Spinal cord (tissue), 9 donors: ENCODE measurements at regions not wholly inside any gene's neighbourhood (a gene's known extent, or its start where the extent isn't known, plus 50 kb on each side); places are given as distances from the start of the nearest gene placed in this dataset.

Experiments used
- DNase-seq, 6 donors: peaks; one replicate each; pipeline versions ENCODE4 v3.0.0 to v3.0.0-alpha.2; 2013 to 2015; ENCODE audit warnings: low spot score in 6 of 6, low read depth in 4 of 6
- H3K27ac ChIP-seq: one replicate; pipeline ENCODE4 v1.5.1; 2013; ENCODE audit warnings: low read depth, low read length, control low read depth
- H3K27me3 ChIP-seq: one replicate; pipeline ENCODE4 v1.6.1; 2013; ENCODE audit warnings: low read length; ENCODE audit not compliant: control insufficient read depth, insufficient read depth
- H3K36me3 ChIP-seq: one replicate; pipeline ENCODE4 v1.6.1; 2013; ENCODE audit warnings: low read length; ENCODE audit not compliant: control insufficient read depth, insufficient read depth
- H3K4me1 ChIP-seq: one replicate; pipeline ENCODE4 v1.6.1; 2013; ENCODE audit warnings: low read length; ENCODE audit not compliant: control insufficient read depth, insufficient read depth
- H3K4me3 ChIP-seq: one replicate; pipeline ENCODE4 v1.5.1; 2013; ENCODE audit warnings: low read depth, low read length, control low read depth
- H3K9me3 ChIP-seq: one replicate; pipeline ENCODE4 v1.6.1; 2013; ENCODE audit warnings: low read length; ENCODE audit not compliant: control insufficient read depth, insufficient read depth
- WGBS: methylation state at CpG from one replicate; pipeline ENCODE4 v1.1.5; 2013; ENCODE audit warnings: missing lambda C conversion rate; ENCODE audit not compliant: insufficient coverage; 5-methylcytosine and 5-hydroxymethylcytosine counted together
- donor health status: healthy.

DNA sequence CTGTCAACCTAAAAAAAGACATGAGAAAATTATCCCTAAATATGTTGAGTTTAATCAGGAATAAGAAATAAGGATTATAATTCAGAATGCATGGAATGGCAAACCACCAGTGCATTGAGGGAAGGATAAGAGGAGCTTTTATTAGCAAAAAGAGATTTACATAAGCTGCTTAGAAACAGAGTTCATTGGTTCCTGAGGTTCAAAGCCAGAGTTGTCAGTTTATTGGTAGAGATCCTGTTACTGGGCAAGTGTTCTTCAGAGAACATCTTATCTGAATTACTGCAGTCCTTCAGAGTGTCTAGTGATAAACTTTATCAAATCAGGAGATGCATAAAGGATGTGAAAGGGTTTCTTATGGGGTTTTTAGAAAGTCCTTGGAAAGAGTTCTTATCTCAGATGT, 76.0 kb upstream of the MEX3C start:
- Histone ChIP-seq H3K4me3 (no peak overlapping the region), H3K27ac (no peak overlapping the region), H3K27me3 (no peaks in the 10 kb centered on the region), H3K9me3 (no peaks in the 10 kb centered on the region), H3K36me3 (no peaks in the 10 kb centered on the region), H3K4me1 (no peaks in the 10 kb centered on the region)
- DNase-seq: peak in 1 of 6 donors; percentile 25

DNA sequence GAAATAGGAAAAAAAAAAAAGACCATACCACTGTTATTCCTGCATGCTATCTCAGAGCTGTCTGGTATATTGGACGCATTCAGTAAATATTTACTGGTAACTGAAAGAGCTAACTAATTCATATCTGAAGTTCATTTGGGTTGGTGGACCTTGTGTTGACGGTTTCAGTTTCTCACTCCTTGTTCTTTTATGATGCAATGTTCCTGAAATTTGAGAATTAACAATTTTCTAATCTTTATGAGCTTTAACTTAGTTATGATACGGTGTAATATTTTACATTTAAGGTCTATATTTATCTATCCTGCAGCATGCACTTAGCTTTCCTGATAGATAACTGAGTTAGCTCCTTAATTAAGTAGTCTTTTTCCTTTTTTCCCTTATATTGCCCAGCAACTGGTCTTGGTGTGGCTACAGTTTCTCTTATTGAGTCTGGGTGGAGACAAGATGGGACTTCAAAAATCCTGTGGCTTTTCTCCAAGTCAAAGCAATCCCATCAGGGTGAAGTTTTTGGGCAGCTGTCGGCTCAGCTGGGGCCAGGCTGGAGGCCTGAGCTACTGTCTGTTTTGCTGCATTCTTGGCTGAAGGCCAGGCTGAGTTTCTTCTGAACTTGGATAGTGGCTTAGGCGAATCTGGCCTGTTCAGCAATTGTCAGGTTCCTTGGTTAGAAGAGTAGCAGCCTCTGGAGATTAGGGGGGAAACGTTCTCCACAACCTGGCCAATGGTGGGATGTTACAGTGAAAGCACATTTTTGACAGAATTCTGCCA, 78.4 kb upstream of the MEX3C start:
- H3K36me3 ChIP-seq: no peaks in the 10 kb centered on the region
- H3K4me3 ChIP-seq: no peak overlapping the region
- H3K27ac ChIP-seq: no peak overlapping the region
- DNase-seq: peak in 4 of 6 donors; percentile 7 to 70 (median 31)
- WGBS: 35% methylated on average over 2 of the region's 6 CpGs
- no peaks in the 10 kb centered on the region for H3K4me1 ChIP-seq
- no peaks in the 10 kb centered on the region for H3K27me3 ChIP-seq
- H3K9me3 ChIP-seq: no peaks in the 10 kb centered on the region

DNA sequence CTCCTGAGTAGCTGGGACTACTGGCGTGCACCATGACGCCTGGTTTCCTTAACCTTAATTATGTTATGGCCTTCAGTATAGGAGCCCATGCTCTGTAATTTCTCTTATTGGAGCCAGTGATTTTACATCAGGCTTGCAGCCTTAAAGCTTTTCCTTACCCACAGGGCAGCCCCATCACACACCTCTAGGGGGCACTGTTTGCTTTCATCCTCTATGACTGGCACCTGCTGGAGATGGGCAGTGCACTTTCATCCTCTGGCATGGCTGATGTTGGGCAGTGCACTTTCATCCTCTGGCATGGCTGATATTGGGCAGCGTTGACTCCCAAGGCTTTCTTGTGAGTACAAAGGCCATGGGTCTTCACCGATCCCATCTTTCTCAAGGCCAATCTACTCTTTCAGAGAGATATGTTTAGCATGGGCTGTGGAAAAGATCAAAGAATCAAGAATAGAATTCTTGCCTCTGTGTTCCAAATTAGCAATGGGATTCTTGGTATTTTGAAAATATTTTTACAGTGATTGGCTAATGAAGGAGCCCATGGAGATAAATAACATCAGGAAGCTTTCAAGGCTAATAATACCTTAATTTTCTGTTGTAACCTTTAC, 80.7 kb upstream of the MEX3C start:
- H3K4me1 ChIP-seq: no peaks in the 10 kb centered on the region
- peak in 1 of 6 donors; percentile 18 for DNase-seq

DNA sequence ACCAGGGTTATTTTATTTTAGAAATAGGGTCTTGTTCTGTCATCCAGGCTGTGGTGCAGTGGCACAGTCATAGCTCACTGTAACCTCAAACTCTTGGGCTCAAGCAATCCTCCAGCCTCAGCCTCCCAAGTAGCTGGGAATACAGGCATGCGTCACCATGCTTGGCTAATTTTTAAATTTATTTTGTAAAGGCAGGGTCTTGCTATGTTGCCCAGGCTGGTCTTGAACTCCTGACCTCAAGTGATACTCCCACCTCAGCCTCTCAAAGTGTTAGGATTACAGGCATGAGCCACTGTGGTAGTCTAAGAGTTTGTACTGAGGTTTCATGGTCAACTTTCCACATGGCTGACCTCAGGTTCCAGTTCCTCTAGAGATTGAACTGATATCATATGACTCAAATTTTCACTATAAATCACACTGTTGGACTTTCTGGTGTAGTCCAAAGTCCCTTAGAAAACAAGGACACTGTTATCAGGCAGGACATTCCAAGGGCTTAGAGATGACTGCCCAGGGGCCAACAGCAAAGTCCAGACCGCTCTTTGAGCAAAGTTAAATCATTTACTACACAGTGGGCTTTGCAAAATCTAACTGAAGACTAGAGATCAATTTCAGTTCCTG, 82.0 kb upstream of the MEX3C start:
- Histone ChIP-seq H3K4me1 (no peaks in the 10 kb centered on the region), H3K36me3 (no peaks in the 10 kb centered on the region), H3K27me3 (no peaks in the 10 kb centered on the region), H3K9me3 (no peaks in the 10 kb centered on the region), H3K4me3 (no peak overlapping the region), H3K27ac (no peak overlapping the region)
- WGBS: no CpG with 5 or more reads among the region's 2 CpGs
- DNase-seq: no peak

More for the DNA sequence above, 80.7 kb upstream of the MEX3C start:
- no peaks in the 10 kb centered on the region for H3K36me3 ChIP-seq
- no peaks in the 10 kb centered on the region for H3K9me3 ChIP-seq
- WGBS: 100% methylated on average over 1 of the region's 4 CpGs
- H3K4me3 ChIP-seq: no peak overlapping the region
- H3K27ac ChIP-seq: no peak overlapping the region
- H3K27me3 ChIP-seq: no peaks in the 10 kb centered on the region

DNA sequence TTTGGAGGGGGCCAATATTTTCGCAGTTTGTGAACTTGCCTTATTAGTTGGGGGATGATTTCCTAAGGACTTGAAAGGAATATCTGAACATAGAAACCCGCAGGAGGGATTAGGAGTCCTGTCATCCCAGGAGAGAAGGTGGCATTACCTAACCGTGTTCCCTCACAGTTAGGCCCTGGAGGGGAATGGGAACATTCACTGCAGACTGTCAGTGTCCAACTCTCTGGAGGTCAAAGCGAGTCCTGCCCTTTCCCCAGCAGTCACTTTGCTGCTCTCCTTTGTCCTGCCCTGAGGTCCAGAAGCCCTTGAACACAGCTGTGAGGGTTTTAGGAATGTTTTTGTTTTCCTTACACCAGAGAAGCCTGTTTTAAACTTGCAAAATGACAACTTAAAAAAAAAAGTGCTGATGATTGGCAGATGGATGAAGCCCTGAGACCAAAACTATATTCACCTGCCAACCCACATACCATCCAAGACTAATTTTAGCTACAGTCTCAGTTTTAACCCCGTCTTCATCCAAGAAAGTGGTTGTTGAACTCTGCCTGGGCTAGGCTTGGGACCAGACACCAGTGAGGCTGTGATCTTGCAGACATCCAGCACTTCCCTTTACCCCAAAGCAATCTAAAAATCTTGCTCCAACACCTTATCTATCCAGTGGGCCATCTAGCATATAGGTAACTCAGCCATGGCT, 90.5 kb upstream of the MEX3C start:
- no peaks in the 10 kb centered on the region for H3K9me3 ChIP-seq
- no peaks in the 10 kb centered on the region for H3K27me3 ChIP-seq
- H3K4me3 ChIP-seq: no peak overlapping the region
- DNase-seq: no peak
- WGBS: 72% methylated on average over 3 of the region's 5 CpGs
- H3K36me3 ChIP-seq: no peaks in the 10 kb centered on the region
- H3K4me1 ChIP-seq: no peaks in the 10 kb centered on the region
- H3K27ac ChIP-seq: no peak overlapping the region

- no peaks in the 10 kb centered on the region for H3K36me3 ChIP-seq
- no peaks in the 10 kb centered on the region for H3K9me3 ChIP-seq
- H3K4me3 ChIP-seq: no peak overlapping the region
- H3K27me3 ChIP-seq: no peaks in the 10 kb centered on the region
- no peak for DNase-seq
- H3K27ac ChIP-seq: no peak overlapping the region
- no peaks in the 10 kb centered on the region for H3K4me1 ChIP-seq
- 100% methylated on average over 1 of the region's 3 CpGs for WGBS
Observed at GRCh38 chr18:51288582-51288981, 91.1 kb upstream of the MEX3C start.

DNA sequence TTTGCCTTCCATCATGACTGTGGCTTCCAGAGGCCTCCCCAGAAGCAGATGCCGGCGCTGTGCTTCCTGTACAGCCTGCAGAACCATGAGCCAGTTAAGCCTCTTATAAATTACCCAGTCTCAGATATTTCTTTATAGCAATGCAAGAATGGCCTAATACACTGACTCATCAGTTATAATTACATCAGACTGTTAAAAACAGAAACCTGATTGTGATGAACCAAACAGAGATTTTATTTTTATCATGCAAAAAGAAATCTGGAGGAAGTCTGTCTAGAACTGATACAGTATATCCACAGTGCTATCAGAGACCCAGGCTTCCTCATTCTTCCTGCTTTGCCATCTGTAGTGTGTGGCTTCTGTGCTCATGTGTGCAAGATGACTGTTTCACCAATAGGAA, 93.4 kb upstream of the MEX3C start:
- WGBS: no CpG with 5 or more reads among the region's 2 CpGs
- DNase-seq: no peak
- Histone ChIP-seq H3K36me3 (no peaks in the 10 kb centered on the region), H3K9me3 (no peaks in the 10 kb centered on the region), H3K4me3 (no peak overlapping the region), H3K27ac (no peak overlapping the region), H3K27me3 (no peaks in the 10 kb centered on the region), H3K4me1 (no peaks in the 10 kb centered on the region)

DNA sequence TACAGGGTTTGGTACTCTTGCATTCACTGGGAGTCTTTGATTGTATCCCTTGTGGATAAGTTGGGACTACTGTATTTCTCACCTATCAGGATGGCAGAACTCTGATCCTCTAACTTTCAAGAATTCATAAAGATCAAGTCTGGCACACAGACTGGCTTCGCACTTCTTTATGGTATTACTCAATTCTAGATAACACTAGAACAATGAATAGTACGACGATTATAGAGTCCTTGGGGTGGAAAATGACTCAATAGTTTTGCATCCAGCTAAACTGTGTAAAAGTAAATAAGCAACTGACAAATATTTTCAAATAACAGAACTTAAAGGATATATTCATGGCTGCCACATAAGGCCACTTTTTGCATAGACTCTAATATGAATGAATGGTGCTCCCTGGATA, 103.4 kb upstream of the MEX3C start:
- Histone ChIP-seq H3K27me3 (no peaks in the 10 kb centered on the region), H3K36me3 (no peaks in the 10 kb centered on the region)
- no CpG with 5 or more reads among the region's 3 CpGs for WGBS

DNA sequence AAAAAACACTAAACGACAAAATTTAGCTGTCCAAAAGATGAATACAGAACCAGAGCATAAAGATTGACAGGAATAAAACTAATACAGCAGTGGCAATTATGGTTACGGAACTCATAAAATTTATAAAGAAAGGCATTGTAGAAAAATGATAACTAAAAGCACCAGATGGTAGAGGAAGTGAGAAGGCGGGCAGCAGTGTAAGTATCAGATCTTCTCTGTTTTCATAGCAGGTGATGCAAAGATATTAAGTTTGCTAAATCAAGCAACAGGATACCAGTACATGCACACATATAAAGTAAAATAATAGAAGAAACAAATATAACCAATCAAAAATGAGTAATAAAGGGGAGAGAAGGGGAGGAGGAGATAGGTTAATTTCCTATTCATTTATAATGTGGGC, 103.9 kb upstream of the MEX3C start:
- no peaks in the 10 kb centered on the region for H3K27me3 ChIP-seq
- H3K4me1 ChIP-seq: no peaks in the 10 kb centered on the region
- no peaks in the 10 kb centered on the region for H3K36me3 ChIP-seq
- no peak overlapping the region for H3K27ac ChIP-seq
- no peak overlapping the region for H3K4me3 ChIP-seq
- no peak for DNase-seq
- WGBS: no CpG with 5 or more reads among the region's 3 CpGs
- peaks cover 2% of the 10 kb centered on the region for H3K9me3 ChIP-seq

More for the DNA sequence above, 103.4 kb upstream of the MEX3C start:
- no peaks in the 10 kb centered on the region for H3K9me3 ChIP-seq
- H3K4me1 ChIP-seq: no peaks in the 10 kb centered on the region
- no peak for DNase-seq
- no peak overlapping the region for H3K4me3 ChIP-seq
- H3K27ac ChIP-seq: no peak overlapping the region
